Activated CD4-positive, alpha-beta T cell treated with anti-CD3 and anti-CD28 coated beads, Interleukin-2, amount 10 ng/mL, durations not matched to agents 7 days and 5 days (primary cell): ENCODE measurements at regions not wholly inside any gene's neighbourhood (a gene's known extent, or its start where the extent isn't known, plus 50 kb on each side); places are given as distances from the start of the nearest gene placed in this dataset.

Experiments
- CTCF ChIA-PET: fragments of 350-600 bp; sonication (Branson Sonifier 250); formaldehyde crosslinking; loops from one replicate; lab custom pipeline; 2021; ENCODE audit warnings: antibody characterized with exemption; lab: Charles Lee
- POLR2A ChIA-PET: fragments of 350-600 bp; sonication (Branson Sonifier 250); formaldehyde crosslinking; loops from one replicate; lab custom pipeline; 2021; ENCODE audit warnings: antibody characterized with exemption; lab: Charles Lee
- DNase-seq: peaks from one replicate; pipeline ENCODE4 v3.0.0-alpha.2; 2020
- H3K27ac Mint-ChIP-seq: one replicate; pipeline ENCODE4 v1.8.0; 2021; ENCODE audit warnings: mild to moderate bottlenecking, moderate library complexity, mixed read lengths
- H3K27me3 Mint-ChIP-seq: one replicate; pipeline ENCODE4 v1.8.0; 2021; ENCODE audit warnings: mixed read lengths
- H3K36me3 Mint-ChIP-seq: one replicate; pipeline ENCODE4 v1.8.0; 2021; ENCODE audit warnings: low read depth, mixed read lengths
- H3K4me1 Mint-ChIP-seq: one replicate; pipeline ENCODE4 v1.8.0; 2021; ENCODE audit warnings: mixed read lengths
- H3K4me3 Mint-ChIP-seq: one replicate; pipeline ENCODE4 v1.8.0; 2021; ENCODE audit warnings: mild to moderate bottlenecking, moderate library complexity, mixed read lengths
- H3K9me3 Mint-ChIP-seq: one replicate; pipeline ENCODE4 v1.8.0; 2021; ENCODE audit warnings: mixed read lengths

DNA sequence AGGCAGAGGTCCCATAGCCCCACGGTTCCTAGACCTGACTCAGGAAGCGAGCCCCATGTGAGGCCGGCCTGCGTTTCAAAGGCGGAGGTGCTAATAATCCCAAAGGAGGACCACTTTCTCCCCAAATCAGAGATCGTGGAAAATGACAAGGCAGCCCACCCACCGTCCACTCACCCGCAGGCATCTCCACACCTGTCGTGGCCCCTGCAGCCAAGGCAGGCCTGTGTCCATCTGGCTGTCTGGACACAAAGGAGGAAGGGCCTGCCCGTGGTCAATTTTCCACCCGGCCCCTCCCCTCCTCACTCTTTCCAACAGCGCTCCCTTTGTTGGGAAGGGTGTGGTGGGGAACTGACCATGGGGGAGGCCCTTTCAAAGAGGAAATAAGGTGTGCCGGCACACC, 125.3 kb upstream of the TMEM132D start:
- ChIA-PET POLR2A (no interaction called here), CTCF (no interaction called here)
- Mint-ChIP-seq H3K4me3 (no peak overlapping the region), H3K4me1 (no peaks in the 10 kb centered on the region), H3K27ac (no peak overlapping the region), H3K36me3 (no peaks in the 10 kb centered on the region), H3K27me3 (no peaks in the 10 kb centered on the region), H3K9me3 (no peaks in the 10 kb centered on the region)
- no peak for DNase-seq

DNA sequence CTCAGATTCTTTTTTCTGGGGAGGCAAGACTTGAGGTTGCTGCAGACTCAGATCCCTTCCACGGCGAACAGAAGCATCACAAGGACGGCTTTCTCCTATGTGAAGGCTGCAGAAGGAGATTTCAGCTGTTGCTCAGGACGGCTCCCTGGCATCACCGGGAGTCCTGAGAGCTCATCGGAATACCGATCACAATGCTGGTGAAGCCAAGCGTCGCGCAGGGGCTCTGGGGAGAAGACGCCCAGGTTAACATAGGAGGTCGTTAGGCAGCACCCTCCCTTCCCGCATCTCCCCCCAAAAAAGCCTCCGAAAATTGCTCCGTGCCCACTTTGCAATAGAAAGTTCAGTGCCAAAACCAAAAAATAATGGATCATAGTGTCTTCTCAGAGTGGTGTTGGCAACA, 127.2 kb upstream of the TMEM132D start:
- no peak overlapping the region for H3K27ac Mint-ChIP-seq
- H3K27me3 Mint-ChIP-seq, result no peaks in the 10 kb centered on the region
- H3K36me3 Mint-ChIP-seq, result no peaks in the 10 kb centered on the region
- POLR2A ChIA-PET, result no interaction called here
- CTCF ChIA-PET, result no interaction called here
- H3K4me1 Mint-ChIP-seq, result no peaks in the 10 kb centered on the region
- no peak overlapping the region for H3K4me3 Mint-ChIP-seq
- no peaks in the 10 kb centered on the region for H3K9me3 Mint-ChIP-seq
- no peak for DNase-seq

DNA sequence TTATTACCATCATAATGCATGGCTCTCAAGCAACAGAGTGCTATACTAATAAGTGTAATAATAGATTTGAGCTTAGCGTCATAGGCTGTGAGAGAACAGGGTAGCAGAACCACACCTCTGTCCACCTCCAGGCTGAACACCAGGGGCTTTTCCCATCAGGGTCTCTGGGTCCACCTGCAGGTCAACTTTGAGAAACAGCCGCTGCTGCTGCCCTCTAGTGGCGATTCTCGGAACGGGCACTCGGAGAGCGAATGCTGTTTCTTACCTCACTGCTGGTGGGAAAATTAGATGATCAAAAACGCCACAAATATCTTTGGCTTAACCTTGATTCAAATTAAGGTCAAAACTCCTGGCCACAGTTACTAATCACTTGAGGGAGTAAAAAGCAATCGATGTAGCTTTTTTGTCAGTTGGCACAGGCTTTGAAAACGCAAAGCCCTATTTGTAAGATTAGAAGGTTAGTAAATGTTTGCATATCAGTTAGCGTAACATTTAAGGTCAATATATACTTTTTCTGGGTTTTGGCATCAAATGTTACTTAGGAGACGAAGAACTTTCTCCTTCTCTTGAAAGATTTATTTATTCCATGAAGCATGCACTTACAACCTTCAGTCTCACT, 127.9 kb upstream of the TMEM132D start:
- Mint-ChIP-seq H3K9me3 (no peaks in the 10 kb centered on the region), H3K36me3 (no peaks in the 10 kb centered on the region), H3K4me3 (no peak overlapping the region), H3K4me1 (no peaks in the 10 kb centered on the region), H3K27me3 (no peaks in the 10 kb centered on the region), H3K27ac (no peak overlapping the region)
- DNase-seq, result peak; percentile 68
- ChIA-PET POLR2A (no interaction called here), CTCF (no interaction called here)

DNA sequence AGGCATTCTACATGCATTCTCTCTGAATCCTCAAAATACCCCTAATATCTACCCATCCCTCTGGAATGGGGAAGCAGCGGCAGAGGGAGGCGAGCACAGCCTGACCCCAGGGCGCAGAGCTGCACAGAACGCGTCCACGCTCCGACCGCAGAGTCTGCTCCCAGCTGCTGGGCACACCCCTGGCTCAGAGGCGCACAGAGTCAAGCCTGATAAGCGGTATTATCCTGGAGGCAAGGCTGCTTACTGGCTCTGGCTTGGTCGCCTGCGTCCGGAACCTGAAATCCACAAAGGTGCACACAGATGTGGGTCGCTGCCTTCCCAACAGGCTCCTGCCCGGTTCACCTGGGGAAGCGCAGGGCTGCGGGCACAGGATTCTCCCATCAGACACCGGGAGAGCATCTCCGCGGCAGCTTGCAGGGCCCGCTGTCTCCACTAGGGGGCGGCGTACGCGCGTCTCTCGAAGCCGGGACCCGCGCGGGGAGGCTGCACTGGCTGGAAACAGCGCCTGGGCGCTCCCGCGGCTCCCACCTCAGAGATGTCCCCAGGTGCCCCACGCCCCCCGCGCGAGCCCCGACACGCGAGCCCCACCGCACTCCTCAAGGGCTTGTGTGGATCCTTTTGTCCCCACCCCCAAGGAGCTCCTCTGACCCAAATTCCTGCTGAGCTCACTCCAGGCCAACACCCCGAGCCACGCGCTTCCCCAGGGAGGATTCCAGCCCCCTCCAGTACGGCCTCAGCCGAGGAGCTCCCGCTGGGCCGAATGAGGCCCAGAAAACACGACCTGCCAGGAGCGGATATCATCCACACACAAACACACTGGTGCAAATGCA, 120.1 kb upstream of the FZD10 start:
- CTCF ChIA-PET, result no interaction called here
- Mint-ChIP-seq H3K4me3 (no peak overlapping the region), H3K27me3 (peaks cover 25% of the 10 kb centered on the region), H3K4me1 (peaks cover 3% of the 10 kb centered on the region), H3K9me3 (peaks cover 10% of the 10 kb centered on the region), H3K36me3 (no peaks in the 10 kb centered on the region), H3K27ac (no peak overlapping the region)
- POLR2A ChIA-PET, result no interaction called here
- peak; percentile 12 for DNase-seq

DNA sequence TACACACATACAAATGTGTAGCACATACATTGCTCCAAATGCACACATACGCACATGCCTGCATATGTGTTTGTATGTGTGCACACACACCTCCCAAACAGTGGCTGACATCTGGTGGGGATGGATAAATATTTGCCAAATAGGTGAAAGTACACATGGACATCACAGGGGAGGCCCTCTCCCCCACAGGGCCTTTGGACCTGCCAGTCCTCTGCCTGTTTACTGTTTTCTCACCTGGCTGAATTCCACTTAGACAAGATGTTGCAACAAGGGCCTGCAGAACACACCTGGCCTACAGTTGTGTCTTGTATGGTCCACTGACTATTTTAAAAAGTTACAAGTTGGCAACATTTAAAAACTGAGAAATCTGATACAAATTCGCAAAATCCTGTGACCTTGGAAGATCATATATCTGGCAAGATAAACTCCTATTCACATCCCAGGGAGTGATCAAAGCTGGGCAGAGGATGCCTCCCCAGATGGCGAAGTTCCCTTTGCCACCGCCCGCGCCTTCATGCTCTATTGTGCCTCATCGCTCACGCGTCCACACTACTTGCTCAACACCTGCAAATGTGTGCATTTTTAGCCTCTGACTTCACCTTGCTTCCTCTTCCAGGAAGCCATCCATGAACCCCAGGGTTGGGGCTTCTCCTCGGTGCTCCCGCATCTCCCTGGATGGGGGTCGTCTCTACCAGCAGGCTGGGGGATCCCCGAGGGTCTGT, 118.4 kb upstream of the FZD10 start:
- H3K4me1 Mint-ChIP-seq, result peaks cover 13% of the 10 kb centered on the region
- no peaks in the 10 kb centered on the region for H3K36me3 Mint-ChIP-seq
- H3K27ac Mint-ChIP-seq, result no peak overlapping the region
- ChIA-PET CTCF (no interaction called here), POLR2A (no interaction called here)
- DNase-seq, result no peak
- peaks cover 10% of the 10 kb centered on the region for H3K9me3 Mint-ChIP-seq
- H3K4me3 Mint-ChIP-seq, result no peak overlapping the region
- H3K27me3 Mint-ChIP-seq, result peaks cover 27% of the 10 kb centered on the region

DNA sequence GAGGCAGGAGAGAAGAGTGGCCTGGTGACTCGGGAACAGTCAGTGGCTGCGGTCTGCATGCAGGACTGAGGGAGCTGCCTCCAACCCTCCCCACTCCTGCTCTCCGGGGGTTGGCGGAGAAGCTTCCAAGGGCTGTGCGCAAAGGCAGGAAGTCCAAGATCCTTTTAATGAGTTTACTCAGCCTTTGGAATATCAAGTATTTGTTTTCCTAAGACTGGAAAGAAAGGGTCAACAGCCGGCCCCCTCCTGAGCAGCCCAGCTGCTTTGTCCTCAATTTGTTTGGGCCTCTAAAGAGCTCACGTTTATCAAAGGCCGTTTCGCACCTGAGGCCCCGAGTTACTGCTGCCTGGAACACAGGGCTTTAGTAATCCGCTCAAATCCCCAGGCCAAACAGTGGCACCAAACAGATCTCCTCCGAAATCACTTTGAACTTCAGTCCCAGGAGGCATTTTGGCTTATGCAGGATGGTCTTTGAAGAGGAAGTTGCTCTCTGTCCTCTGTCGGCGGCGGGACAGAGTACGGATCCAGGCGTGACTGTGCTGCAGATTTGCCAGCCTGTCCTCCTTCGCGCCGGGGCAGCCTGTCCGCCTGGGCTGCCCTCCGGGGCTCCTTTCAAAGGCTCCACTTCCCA, 117.2 kb upstream of the FZD10 start:
- Mint-ChIP-seq H3K36me3 (no peaks in the 10 kb centered on the region), H3K4me1 (peaks cover 13% of the 10 kb centered on the region), H3K27me3 (peaks cover 25% of the 10 kb centered on the region), H3K4me3 (no peak overlapping the region), H3K27ac (no peak overlapping the region), H3K9me3 (peaks cover 10% of the 10 kb centered on the region)
- ChIA-PET CTCF (no interaction called here), POLR2A (no interaction called here)
- no peak for DNase-seq

DNA sequence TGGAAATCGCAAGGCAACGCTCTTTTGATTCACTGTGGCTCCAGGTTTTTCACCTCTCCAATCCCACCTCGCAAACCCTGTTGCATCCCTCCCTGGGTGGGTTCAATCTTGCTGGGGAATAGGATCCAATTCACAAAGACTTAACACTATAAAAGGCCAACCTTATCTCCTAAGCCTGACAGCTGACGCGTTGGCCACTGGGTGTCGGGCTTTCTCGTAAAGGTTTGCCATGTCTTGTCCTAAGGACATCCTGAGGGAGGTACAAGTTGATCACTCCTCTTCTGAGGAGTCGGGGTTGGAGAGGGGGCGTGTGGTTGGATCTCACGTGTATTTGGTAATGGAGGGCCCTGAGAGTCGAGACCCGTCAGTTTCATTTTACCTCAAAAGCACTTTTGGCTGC, 112.6 kb upstream of the FZD10 start:
- POLR2A ChIA-PET, result interaction anchor here (0.7 kb wide), 1 partner anchor 424 kb away, joined by 3 read pairs; no protein-coding TSS in a partner anchor
- H3K9me3 Mint-ChIP-seq, result peaks cover under 1% of the 10 kb centered on the region
- CTCF ChIA-PET, result interaction anchor here (0.6 kb wide), 1 partner anchor 1484 kb away, joined by 3 read pairs; no protein-coding TSS in a partner anchor
- no peak for DNase-seq
- no peaks in the 10 kb centered on the region for H3K36me3 Mint-ChIP-seq
- H3K27me3 Mint-ChIP-seq, result peaks cover 22% of the 10 kb centered on the region
- peaks cover 11% of the 10 kb centered on the region for H3K4me1 Mint-ChIP-seq
- no peak overlapping the region for H3K4me3 Mint-ChIP-seq
- H3K27ac Mint-ChIP-seq, result no peak overlapping the region

DNA sequence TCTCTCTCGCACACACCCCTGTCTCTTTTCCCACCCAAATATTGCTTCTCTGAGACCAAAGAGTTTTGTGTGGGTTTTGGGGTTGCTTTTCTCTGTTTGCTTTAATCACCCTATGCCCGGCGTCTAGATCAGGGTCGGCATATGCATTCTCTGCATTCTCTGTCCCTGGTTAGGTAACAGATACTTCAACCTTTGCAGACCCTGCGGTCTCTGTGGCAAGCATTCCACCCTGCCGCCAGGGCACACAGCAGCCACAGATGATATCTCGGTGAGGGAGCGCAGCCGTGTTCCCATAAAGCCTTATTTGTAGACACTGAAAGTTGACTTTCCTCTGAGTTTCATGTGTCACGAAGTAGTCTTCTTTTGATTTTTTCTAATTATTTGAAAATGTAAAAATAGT, 110.4 kb upstream of the FZD10 start:
- peaks cover 13% of the 10 kb centered on the region for H3K4me1 Mint-ChIP-seq
- CTCF ChIA-PET, result no interaction called here
- peaks cover 7% of the 10 kb centered on the region for H3K9me3 Mint-ChIP-seq
- H3K27ac Mint-ChIP-seq, result no peak overlapping the region
- H3K4me3 Mint-ChIP-seq, result no peak overlapping the region
- POLR2A ChIA-PET, result no interaction called here
- no peak for DNase-seq
- peaks cover 2% of the 10 kb centered on the region for H3K36me3 Mint-ChIP-seq
- H3K27me3 Mint-ChIP-seq, result peaks cover 7% of the 10 kb centered on the region

DNA sequence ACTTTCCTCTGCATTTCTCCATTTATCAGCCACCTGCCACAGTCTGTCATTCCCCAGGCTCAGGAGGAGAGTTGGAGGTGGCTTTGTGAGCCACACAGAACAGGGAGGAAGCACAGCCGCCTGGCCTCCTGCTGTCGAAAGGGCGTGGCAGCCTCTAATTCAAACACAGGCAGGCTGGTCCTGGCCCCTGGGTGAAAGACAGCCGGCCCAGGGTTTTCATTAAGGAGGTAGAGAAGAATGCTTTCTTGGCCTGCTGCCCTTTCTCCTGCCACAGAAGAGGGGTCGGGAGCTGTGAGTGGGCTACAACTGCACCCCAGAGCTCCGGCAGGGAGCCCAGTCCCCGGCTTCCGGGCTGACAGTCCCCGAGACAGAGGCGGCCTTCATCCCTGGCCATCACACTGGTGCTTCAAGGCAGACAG, 108.6 kb upstream of the FZD10 start:
- ChIA-PET POLR2A (no interaction called here), CTCF (no interaction called here)
- Mint-ChIP-seq H3K36me3 (peaks cover 2% of the 10 kb centered on the region), H3K27me3 (peaks cover 5% of the 10 kb centered on the region), H3K27ac (no peak overlapping the region), H3K4me1 (peaks cover 2% of the 10 kb centered on the region), H3K4me3 (no peak overlapping the region), H3K9me3 (peaks cover 7% of the 10 kb centered on the region)
- no peak for DNase-seq

DNA sequence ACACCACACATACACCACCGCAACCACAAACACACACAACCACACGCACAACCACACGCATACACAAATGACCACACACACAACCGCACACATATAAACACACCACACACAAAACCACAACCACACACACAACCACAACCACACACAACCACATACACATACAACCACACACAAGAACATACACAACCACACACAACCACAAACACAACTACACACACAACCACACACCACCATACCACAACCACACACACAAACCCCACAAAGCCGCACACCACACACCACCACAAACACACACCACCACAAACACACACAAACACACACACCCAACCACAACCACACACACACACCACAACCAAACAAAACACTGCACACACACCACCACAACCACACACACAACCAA, 107.5 kb upstream of the FZD10 start:
- H3K4me3 Mint-ChIP-seq, result no peak overlapping the region
- no peak for DNase-seq
- ChIA-PET POLR2A (no interaction called here), CTCF (no interaction called here)
- peak overlapping the region; percentile 47 for H3K27ac Mint-ChIP-seq
- peaks cover 5% of the 10 kb centered on the region for H3K27me3 Mint-ChIP-seq
- peaks cover 2% of the 10 kb centered on the region for H3K36me3 Mint-ChIP-seq
- H3K4me1 Mint-ChIP-seq, result peaks cover 2% of the 10 kb centered on the region
- peaks cover 7% of the 10 kb centered on the region for H3K9me3 Mint-ChIP-seq

DNA sequence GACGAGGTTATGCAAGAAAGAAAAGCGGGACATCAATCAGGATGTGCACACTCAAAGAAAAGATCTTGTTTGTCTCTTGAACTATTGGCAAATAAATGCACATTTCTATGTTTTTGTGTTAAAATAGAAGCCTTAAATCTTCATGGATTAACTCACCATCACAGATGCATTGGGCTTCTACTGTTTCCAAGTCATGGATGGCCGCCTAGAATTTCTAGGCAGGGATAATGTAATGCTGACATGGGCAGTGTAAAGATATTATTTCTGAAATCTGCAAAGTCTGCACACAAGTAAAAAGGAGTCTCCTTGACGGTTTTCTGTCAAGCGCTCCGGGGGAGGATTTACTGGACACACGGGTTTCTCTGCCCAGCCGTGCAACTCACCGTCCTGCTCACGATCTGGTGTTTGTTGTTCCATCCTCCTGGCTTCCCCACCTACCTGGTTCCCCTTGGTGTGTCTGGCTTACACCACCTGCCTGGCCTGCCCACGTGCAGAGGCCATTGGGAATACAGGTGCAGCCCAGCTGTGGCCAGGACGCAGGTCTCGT, 103.3 kb upstream of the FZD10 start:
- Mint-ChIP-seq H3K4me3 (no peak overlapping the region), H3K27ac (no peak overlapping the region), H3K36me3 (peaks cover 2% of the 10 kb centered on the region), H3K4me1 (peaks cover 2% of the 10 kb centered on the region), H3K9me3 (peaks cover 15% of the 10 kb centered on the region), H3K27me3 (no peaks in the 10 kb centered on the region)
- no peak for DNase-seq
- ChIA-PET CTCF (interaction anchor here (0.6 kb wide), 1 partner anchor 34 kb away, joined by 3 read pairs; no protein-coding TSS in a partner anchor), POLR2A (no interaction called here)

DNA sequence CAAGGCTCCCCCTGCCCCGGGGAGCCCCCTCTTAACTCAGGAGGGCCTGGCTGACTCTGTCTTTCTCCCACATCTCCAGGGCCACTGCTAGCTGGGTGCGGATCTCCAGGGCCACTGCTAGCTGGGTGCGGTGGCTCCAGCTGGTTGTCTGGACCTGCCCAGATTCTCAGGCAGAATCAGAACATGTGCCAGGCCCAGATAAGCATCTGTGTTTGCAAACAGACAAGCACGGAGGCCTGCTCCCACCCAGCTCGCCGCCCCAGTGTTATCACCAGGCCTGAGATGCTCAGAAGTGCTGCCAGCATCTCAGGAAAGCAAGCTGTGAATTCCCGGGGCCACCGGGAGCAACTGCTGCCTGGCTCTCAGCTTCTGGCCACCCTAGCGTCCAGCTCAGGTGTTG, 98.4 kb upstream of the FZD10 start:
- Mint-ChIP-seq H3K27ac (no peak overlapping the region), H3K9me3 (peaks cover 13% of the 10 kb centered on the region), H3K36me3 (no peaks in the 10 kb centered on the region), H3K4me3 (no peak overlapping the region), H3K27me3 (no peaks in the 10 kb centered on the region), H3K4me1 (no peaks in the 10 kb centered on the region)
- CTCF ChIA-PET, result no interaction called here
- DNase-seq, result no peak
- POLR2A ChIA-PET, result no interaction called here
